ENCODE measurements at regions not wholly inside any gene's neighbourhood (a gene's known extent, or its start where the extent isn't known, plus 50 kb on each side); places are given as distances from the start of the nearest gene placed in this dataset.

DNA sequence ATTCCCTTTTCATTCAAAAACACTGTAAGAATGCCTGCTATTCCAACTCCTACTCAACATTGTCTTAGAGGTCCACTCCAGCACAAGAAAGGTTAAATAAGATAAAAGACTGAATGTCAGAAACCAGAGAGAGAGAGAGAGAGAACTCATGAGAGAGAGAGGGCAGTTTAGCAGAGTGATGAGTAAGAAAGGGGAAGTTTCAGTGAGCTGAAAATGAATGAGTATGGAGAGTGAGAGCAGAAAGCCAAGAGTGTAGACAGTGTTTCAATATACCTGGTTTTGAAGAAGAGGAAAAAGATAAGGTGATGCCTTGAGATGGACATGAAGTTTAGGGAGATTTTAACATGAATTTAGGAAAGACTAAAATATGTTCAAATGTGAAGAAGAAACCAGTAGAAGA lies 528.0 kb upstream of the SEMA6A start:
- no peak for TF ChIP-seq POLR2AphosphoS5 (IDR thresholded peaks at IDR 0.05; ENCODE audit: insufficient read depth in 1 of 2, low read depth in 1 of 2)
- TF ChIP-seq, protein P1, sequence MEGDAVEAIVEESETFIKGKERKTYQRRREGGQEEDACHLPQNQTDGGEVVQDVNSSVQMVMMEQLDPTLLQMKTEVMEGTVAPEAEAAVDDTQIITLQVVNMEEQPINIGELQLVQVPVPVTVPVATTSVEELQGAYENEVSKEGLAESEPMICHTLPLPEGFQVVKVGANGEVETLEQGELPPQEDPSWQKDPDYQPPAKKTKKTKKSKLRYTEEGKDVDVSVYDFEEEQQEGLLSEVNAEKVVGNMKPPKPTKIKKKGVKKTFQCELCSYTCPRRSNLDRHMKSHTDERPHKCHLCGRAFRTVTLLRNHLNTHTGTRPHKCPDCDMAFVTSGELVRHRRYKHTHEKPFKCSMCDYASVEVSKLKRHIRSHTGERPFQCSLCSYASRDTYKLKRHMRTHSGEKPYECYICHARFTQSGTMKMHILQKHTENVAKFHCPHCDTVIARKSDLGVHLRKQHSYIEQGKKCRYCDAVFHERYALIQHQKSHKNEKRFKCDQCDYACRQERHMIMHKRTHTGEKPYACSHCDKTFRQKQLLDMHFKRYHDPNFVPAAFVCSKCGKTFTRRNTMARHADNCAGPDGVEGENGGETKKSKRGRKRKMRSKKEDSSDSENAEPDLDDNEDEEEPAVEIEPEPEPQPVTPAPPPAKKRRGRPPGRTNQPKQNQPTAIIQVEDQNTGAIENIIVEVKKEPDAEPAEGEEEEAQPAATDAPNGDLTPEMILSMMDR (IDR thresholded peaks at IDR 0.05) = no peak

All from vagina (tissue), 2 donors.